NCI-H1105 (cell line): ENCODE measurements at regions not wholly inside any gene's neighbourhood (a gene's known extent, or its start where the extent isn't known, plus 50 kb on each side); places are given as distances from the start of the nearest gene placed in this dataset.
"Not testable (repeated sequence)": the region's sequence is repeated elsewhere in the genome, so short reads cannot be mapped to it uniquely, and the experiment has no call there.

Experiments
- DNase-seq: peaks from one replicate; lab custom pipeline; 2025; lab: John Stamatoyannopoulos, UW

DNA sequence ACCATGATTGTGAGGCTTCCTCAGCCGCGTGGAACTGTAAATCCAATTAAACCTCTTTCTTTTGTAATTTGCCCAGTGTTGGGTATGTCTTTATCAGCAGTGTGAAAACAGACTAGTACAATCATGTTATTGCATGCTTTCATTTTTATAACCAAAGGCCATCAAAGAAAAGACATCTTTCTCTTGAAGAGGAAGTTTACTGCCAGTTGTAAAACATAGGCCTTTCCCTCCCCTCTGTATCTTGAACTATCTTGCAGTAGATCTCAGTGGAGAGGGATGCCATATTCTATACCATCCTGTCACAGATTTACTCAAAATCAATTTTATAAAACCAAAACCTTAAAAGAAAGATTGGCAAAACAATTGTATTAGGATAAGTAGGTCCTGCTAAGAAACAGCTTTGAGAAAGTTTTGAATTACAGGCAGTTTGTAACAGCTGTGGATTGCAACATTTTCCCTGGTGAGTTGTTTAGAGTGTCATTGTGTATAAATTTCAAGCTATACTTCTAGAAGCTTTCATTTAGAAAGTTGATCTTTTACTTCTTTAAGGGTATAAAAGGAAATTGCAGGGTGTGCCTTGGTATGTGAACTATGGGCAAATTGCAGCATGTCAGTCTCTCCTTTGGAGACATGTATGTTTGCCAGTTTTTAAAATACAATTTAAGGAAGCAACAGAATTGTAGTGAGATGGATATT, 128.0 kb downstream of the ATP23 start:
- no peak for DNase-seq

GRCh38 chr12:58071994-58072393, 130.6 kb downstream of the ATP23 start:
- DNase-seq = no peak

DNA sequence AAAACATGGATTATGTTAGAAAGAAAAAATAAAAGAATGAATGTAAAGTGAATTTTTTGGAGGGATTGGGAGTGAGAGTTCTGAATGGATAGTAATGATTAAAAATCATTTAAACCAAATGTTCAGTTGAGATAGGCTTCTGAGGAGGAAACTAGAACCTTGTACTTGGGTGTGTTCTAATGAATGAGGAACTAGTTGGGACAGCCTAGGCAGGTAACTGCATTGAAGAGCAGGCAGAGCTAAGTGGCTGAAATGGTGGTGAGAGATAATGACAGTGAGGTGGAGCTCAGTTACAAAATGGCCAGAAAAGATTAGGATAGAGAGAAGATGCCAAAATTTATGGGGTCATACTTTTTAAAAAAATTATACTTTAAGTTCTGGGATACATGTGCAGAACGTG, 132.9 kb downstream of the ATP23 start:
- DNase-seq = no peak

DNA sequence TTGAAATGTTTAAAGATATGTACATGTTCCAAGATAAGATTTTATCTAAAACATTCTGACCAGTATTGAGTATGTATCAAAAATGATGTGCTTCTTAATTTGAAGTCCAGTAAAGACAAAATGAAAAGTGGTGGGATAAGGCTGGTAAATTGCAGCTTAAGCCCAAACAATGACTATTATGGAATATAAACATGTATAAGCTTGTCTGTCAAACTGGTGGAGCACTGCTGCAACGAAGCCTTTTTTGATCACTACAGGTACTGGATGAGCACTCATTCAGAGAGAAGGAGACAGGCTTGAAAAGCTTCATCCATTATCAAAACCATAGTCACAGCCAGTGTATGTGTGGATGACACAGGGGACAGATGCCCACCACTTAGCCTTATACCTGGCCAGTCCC, 138.4 kb downstream of the ATP23 start:
- DNase-seq = no peak

DNA sequence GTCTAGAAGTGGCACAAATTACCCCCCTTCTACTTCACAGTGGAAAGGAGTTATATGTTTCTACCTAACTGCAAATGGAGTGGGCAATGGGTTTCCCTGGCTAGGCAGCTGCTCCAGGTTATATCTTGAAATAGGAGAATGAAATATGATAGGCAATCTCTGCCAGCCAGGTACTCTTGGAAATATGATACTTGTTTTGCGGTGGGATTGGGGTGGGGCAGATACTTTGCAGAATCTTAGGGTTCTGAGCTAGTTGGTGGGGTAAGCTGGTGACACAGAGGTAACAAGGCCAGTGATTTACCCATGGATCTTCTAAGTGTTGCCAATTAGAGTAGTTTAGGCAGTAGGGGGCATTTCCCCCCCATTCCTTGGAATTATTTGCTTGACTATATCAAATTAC, 140.1 kb downstream of the ATP23 start:
- DNase-seq = peak; percentile 20

- DNase-seq = no peak
These were observed 141.6 kb downstream of the ATP23 start for GRCh38 chr12:58082996-58083395.

GRCh38 chr12:58086006-58086405, 144.6 kb downstream of the ATP23 start:
- DNase-seq = no peak

DNA sequence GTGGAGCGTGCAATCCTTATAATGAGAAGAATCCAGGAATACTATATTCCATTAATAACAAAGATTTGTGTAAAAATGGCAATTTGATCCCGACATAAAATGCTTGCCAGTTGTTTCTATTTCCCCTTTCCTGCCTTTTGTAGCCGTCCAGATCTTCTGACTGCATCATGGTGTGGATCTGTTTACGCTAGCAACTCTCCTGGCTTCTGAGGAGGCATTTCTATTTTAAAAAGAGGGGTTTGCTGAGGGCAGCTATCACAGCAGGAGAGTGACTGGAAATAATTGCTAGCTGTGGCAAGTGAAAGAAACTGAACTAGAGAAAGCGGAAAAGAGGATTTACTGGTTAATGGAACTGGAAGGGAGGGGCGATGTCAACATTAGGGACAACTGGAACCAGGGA, 145.6 kb downstream of the ATP23 start:
- no peak for DNase-seq

- no peak for DNase-seq
These were observed 146.2 kb downstream of the ATP23 start for GRCh38 chr12:58087423-58088127.

GRCh38 chr12:58089588-58089987, 148.2 kb downstream of the ATP23 start:
- DNase-seq = no peak

DNA sequence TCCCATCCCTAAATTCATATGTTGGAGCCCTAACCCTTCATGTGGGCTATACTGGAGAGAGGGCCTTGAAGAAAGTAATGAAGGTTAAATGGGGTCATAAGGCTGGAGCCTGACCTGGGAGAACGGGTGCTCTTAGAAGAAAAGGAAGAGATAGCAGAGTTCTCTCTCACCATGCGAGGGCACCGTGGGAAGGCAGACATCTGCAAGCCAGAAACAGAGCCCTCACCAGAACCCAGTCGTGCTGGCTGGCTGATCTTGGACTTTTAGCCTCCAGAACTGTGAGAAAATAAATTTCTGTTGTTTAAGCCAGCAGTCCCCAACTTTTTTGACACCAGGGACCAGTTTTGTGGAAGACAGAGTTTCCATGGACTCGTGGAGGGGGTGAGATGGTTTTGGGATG, 149.3 kb downstream of the ATP23 start:
- DNase-seq = no peak

DNA sequence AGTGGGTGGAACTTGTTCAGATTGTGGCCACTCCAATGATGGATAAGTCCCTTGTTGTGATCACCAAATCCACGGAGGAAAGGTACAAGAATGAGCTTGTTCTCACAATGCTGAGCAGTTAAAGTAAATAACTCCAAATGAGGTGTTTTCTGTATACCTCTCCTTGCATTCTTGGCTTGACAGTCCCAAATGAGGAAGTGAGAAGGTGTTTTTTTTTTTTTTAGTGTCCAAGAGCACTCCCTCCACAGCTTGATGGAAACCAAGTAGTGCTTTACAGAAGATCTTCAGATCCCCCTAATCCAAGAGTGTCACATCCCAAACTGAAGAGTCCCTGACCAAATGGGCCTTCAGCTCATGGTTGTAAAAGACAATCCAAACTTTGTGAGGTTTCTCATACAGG, 153.6 kb downstream of the ATP23 start:
- no peak for DNase-seq

GRCh38 chr12:58097741-58098140, 156.4 kb downstream of the ATP23 start:
- DNase-seq = no peak

DNA sequence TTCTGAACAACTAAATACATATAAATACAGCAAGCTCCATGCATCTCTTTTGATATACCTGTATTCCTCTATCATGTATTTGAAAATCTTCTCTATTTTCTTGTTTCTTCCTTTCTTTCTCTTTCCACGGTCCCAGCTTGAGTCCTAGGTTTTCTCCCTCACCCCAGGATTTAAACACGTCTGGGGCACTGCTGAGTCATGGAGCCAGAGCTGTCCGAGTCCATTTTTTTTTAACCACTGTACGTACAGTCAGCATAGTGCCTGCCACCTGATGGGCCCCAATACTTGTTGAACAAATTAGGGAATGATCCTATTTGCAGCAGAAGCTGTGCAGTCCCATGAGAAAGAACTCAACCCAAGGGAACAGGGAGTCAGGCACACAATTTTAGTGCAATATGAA, 158.1 kb downstream of the ATP23 start:
- DNase-seq = no peak

DNA sequence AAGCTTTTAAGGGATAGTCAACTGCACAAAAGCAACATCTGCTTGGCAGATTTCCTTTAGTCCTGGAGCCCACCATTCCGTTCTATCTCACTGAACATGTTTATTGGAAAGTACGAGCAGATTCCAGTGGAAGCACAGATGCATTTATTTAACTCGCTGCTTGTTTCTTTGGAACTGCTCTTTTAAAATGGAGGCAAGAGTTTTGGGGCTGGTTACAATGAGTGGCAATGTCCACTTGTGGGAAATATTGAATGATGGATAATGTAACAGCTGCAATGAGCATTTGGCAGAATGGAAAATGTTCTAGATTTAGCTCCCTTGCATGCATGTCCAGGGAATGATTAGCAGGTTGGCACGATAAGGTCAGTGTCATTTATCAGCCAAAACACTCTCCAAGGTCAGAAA, 163.0 kb downstream of the ATP23 start:
- no peak for DNase-seq

GRCh38 chr12:58105225-58106119, 164.1 kb downstream of the ATP23 start:
- no peak for DNase-seq

DNA sequence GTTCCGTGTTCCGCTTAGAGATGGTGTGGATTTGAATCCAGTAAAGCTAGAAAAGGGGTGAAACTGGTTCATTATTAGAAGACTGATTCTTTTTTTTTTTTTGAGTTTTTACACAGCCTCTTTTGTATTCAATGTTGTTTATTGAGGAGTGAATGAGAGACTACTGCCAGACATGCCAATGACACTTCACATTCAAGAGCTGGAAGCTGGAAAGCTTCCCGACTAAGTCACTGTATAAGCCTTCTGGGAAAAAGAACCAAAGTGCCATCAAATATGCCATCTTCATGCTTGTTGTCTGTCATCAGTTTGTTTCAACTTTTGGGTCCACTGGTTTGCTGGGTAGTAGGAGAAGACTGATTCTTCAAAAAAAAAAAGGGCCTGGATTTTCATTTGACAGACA, 164.8 kb downstream of the ATP23 start:
- no peak for DNase-seq

GRCh38 chr12:58117201-58117600, 175.8 kb downstream of the ATP23 start:
- DNase-seq = no peak

- DNase-seq = no peak
These were observed 176.3 kb downstream of the ATP23 start for GRCh38 chr12:58117667-58118066.

GRCh38 chr12:58125761-58126160, 184.4 kb downstream of the ATP23 start:
- DNase-seq = not testable (repeated sequence)

- DNase-seq = no peak
These were observed 190.8 kb downstream of the ATP23 start for GRCh38 chr12:58131986-58132755.

- no peak for DNase-seq
These were observed 197.1 kb downstream of the ATP23 start for GRCh38 chr12:58138424-58138823.
